T-helper 1 cell treated with Interleukin-12 subunit alpha and Interleukin-12 subunit beta and Interleukin-4 antibody, amounts not matched to agents 30 ng/mL and 1 ng/mL, for 36 hours (primary cell): ENCODE measurements at regions not wholly inside any gene's neighbourhood (a gene's known extent, or its start where the extent isn't known, plus 50 kb on each side); places are given as distances from the start of the nearest gene placed in this dataset.
"Not testable (repeated sequence)": the region's sequence is repeated elsewhere in the genome, so short reads cannot be mapped to it uniquely, and the experiment has no call there.

Experiments used
- intact Hi-C: fragments of 100-400 bp; cut with micrococcal nuclease; formaldehyde crosslinking; loops from one replicate; pipeline ENCODE4 v1.15.1; 2024

DNA sequence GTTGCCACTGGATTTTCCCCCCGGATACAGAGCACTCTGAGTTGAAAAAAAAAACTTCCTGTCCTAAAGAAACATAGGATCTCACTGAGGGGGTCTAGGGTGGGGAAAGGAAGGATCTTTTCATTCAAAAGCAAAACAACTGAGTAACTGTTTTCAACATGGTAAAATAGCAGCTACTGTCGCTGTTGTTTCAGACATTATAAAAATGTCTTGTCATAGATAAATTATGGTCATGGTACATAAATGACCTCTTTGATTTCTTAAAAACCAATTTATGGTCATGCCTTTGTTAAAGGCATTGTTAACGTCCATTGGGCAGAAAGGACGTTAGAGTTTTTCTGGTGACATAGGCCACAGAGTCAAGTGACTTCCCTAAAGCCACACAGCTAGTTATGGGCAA lies 180.4 kb upstream of the DTNBP1 start:
- intact Hi-C loops: no loop called here

DNA sequence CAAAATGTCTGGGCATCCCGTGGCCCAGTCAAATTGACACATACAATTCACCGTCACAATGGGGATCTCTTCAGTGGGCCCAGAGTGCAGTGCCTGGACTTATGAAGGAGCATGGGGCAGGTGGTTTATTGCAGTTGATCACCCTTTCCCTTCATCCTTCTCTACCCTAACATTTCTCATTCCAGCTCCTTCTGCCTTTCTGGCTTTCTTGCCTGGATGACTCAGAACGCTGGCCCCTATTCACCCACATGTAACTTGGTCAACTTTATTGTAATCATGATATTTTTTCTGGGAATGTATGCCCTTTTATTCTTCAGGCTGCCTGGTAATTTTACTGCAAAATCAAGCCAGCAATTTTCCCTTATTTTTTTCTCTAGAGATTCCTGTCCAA lies 179.9 kb upstream of the DTNBP1 start:
- intact Hi-C loops: no loop called here

DNA sequence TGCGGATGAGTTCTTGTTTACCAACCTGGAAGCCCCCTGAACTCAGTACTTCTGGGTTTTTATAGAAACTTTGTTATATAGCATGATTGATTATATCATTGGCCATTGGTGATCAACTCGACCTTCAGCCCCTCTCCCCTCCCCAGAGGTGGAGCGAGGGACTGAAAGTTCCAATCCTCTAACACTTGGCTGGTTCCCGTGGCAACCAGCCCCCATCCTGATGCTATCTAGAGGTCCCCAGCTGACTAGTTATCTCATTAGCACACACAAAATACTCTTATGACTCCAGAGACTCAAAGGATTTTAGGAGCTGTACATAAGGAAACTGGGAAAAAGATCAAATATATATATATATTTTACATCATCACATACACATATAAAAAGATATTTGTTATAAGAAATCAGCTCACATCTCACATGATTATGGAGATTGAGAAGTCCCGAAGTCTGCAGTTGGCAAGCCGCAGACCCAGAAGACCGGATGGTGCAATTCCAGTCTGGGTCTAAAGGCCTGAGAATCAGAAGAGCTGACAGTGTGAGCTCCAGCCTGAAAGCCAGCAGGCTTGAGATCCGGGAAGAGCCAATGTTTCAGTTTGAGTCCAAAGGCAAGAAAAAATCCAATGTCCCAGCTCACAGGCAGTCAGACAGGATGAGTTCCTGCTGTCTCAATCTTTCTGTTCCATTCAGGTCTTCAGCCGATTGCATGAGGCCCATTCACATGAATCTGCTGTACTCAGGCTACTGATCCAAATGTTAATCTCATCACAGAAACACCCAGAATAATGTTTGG lies 179.3 kb upstream of the DTNBP1 start:
- intact Hi-C loops: no loop called here

DNA sequence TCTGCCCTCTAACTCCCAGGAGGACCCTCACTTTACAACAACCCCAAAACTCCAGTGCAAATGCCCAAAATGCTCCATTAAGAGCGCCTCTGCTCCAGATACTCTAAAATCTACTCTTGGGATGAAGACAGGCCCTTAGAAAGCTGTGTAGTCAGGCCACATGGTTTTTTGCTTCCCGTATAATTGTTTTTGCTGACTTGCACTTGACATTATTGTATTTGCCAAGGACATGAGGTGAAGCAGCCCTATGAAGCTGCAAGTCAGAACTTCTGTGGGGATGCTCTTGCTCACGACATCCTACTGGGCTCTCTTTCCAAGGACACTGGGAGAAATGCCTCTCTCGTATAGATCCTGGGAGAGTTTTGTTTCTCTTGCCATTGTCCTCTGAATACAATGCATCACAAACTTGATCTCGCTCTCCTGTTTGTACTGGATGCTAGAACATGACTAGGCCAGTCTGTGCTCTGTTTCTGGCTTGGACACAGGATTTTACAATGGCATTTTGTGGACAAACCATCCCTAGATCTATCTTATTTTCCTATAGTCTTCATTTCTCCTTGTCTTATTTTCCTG lies 177.2 kb upstream of the DTNBP1 start:
- intact Hi-C loops: no loop called here

DNA sequence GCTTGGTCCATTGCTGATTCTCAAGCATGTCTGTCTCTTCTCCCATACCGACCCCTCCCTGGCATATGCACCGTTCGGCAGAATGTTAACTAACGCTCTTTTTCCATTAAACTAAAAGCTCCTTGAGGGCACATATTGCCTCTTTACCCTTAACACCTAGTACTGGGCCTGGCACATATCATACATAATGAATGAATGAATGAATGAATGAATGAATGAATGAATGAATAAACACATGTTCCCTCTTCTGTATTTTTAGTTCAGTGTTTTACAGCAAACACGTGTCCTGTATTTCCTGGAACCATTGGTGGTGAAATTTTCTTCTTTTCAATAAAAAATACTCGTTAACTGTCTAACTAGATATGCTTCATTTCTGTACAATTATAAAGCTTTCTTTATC lies 174.4 kb upstream of the DTNBP1 start:
- intact Hi-C loops: no loop called here

DNA sequence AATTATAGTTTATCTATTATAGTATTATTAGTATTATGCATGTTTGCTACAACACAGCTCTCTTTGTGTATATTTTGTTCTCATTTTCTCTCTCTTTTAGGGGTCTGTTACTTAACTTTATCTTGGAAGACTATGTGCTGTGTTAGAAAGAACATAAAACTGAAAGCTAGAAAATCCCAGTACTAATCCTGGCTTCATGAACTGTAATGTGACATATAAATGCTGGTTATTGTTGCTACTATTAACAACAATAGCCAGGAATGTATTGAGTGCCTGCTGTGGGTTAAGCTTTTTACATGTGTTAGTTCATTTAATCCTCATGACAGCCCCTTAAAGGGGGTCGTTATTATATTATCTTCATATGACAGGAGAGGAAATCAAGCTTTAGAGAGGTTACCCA lies 170.0 kb upstream of the DTNBP1 start:
- intact Hi-C loops: no loop called here

DNA sequence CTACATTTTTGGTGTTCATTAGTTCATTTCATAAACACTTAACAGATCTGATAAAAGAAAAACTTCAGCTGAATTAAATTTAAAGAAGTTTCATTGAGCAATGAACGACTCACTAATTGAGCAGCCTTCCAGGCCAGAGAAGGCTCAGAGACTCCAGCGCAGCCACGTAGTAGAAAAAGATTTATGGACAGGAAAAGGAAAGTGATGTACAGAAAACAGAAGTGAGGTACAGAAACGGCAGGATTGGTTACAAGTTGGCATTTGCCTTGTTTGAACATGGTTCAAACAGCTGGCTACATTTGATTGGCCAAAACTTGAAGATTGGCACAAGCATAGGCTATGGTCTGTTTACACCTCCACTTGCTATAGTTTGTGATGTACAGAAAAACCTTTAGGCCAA lies 166.3 kb upstream of the DTNBP1 start:
- intact Hi-C loops: no loop called here

DNA sequence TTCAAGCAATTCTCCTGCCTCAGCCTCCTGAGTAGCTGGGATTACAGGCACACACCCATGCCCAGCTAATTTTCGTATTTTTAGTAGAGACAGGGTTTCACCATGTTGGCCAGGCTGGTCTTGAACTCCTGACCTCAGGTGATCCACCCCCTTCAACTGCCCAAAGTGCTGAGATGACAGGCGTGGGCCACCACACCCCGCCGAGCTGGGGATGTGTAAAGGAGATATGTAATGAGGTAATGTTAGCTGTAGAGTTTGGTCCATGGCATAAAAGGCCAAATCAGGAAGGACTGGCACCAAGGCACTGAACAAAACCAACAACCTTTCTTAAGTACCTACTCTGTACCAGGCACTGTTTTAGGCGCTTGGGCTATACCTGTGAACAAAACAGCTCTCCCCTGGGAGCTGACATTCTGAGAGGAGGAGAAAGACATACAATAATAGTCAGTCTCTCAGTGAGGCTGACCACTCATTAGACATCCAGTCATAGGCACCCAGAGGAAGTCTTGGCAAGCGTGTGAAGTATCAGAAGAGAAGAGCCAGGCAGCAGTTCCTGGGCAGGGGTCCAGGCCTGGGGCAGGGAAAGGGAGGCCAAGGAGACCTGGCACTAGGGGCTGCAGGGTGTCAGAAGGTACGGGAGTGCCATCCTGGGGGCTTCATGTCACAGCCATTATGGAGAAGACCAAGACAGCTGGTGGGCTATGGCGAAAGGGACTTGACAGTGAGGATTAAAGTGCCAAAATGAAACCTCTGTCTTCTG lies 164.8 kb upstream of the DTNBP1 start:
- intact Hi-C loops: no loop called here

DNA sequence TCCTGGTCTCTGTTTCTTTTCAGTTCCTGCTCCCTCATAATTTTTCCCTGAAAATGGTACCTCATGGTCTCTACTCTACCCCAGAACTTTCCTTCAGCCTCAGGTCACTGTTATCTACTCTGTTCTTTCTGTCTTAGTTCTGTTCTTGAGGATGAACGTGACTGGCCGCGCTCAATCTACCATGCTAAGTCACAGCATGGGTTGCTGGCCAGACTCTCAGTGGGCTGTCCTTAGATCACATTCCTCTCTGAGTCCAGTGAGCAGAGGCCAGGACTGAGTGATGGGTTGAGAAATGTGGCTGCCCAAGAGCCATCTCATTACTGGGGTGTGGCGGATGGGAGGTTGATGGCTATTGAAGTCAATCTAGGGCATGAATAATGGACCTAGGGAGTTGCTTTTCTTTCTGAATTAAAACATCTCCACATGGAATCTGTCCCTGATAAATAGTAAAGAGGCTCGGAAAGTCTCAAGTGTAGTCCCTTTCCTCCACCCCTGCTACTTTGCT lies 164.0 kb upstream of the DTNBP1 start:
- intact Hi-C loops: no loop called here

DNA sequence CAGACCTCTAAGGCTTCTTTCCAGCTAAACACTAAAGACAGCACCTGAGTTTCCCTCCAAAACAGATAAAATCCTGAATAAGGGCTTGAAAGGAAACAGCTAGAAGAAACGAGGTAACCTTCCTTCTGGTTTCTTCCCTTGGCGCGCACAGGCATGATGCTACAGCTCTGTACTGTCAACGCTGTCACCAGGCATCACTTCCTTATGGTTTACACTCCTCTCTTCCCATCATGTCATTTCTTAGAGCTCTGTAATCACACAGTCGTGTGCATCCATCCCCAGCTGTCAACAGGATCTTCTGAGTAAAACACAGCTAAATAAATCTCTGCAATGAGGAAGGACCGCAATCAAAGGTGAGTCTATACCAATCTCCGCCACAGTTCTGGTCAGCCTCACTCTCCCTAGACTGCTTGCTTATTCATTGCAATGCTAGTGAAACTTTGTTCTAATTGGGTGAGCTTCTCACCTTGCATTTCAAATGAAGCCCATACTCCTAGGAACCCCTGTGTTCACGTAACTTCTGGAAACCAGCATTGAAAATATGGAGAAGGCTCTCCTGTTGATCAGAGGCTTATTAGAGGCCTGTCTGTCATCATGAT lies 162.6 kb upstream of the DTNBP1 start:
- intact Hi-C loops: no loop called here

DNA sequence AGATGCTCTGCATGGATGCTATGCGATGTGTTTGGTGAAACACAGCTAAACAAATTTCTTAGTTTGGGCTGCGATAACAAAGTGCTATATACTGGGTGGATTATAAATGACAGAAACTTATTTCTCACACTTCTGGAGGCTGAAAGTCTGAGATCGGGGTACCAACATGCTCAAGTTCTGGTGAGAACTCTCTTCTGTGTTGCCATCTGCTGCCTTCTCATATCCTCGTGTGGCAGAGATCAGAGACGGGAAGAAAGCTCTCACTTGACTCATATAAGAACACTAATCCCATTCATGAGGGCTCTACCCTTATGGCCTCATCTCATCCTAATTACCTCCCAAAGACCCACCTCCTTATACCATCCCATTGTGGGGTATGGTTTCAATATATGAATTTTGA lies 162.0 kb upstream of the DTNBP1 start:
- intact Hi-C loops: no loop called here

DNA sequence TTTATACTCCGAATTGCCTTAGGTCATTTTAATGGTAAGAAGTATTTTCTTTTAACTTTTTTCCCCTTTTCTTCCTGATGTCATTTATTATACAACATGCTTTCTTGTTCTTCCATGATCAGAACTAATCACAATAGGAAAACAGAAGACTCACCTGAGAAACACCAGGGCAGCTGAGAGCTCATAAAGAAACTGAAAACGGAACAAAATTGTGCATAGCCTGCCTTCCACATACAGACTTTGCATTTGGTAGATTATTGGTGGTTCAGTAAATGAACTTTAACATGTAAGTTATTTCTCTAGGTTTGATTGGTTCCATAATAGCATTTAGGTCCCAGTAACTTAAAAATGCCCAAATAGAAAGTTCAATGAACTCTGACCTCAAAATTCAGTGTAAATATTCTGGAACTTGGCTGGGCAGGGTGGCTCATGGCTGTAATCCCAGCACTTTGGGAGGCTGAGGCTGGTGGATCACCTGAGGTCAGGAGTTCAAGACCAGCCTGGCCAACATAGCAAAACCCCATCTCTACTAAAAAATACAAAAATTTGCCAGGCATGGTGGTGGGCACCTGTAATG lies 161.1 kb upstream of the DTNBP1 start:
- intact Hi-C loops: no loop called here

DNA sequence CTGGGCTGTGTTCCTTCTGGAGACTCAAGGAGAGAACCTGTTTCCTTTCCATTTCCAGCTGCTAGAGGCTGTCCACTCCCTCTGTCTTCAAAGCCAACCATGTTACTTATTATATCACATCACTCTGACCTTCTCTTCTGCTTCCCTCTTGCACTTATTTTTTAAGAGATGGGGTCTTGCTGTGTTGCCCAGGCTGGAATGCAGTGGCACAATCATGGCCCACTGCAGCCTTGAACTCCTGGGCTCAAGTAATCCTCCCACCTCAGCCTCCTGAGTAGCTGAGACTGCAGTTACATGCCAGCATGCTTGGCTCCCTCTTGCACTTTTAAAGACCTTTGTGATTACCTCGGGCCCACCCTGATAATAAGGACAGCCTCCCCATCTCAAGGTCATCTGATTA lies 160.0 kb upstream of the DTNBP1 start:
- intact Hi-C loops: no loop called here

DNA sequence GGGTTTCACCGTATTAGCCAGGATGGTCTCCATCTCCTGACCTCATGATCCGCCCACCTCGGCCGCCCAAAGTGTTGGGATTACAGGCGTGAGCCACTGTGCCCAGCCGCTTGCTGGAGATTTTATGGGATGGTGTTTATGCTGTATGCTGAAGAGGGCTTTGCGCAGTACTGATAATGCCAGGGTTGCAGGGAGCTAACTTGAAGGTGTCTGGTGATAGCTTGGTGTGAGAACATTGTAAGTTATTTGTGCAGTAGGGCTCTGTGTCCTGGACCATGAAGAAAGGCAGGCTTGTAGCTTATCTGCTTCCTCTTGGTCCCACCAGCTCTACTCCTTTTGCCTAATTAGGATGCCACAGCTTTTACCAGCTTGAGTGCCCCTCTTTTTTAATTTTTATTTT lies 157.0 kb upstream of the DTNBP1 start:
- intact Hi-C loops: no loop called here

DNA sequence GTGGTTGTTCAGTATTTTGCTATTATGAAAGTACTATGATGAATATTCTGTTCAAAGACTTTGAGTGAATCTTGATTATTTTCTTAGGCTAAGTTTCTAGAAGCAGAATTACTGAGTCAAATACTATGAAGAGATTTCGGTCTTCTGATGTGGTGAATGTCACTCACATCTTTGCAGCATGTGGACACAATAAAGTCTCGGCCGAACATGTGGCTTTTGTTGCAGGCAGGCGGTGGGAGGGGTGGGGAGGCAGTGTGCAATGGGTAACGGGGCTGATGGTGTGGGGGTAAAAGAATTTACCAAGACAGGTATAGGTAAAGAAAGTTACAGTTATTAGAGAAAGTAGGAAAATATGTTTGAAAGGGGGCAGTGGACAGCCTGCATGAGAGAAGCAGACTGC lies 156.4 kb upstream of the DTNBP1 start:
- intact Hi-C loops: no loop called here

DNA sequence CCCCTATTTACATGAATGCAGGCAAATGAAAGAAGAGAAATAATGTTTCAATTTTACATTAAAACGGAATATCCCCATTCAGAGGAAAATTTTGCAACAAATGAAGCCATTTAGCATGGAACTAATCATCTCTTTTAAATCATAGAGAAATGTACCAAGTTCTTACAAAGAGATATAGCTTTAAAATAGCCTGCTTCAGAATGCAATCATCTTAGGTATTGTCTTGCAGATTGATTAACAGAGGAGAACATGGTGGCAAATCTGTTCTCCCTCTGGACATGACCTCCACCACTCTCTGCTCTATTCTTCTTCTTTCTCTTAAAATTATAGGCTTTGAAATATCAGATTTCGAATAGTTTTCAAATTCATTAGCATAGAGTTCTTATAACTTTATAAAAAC lies 155.7 kb upstream of the DTNBP1 start:
- intact Hi-C loops: no loop called here

DNA sequence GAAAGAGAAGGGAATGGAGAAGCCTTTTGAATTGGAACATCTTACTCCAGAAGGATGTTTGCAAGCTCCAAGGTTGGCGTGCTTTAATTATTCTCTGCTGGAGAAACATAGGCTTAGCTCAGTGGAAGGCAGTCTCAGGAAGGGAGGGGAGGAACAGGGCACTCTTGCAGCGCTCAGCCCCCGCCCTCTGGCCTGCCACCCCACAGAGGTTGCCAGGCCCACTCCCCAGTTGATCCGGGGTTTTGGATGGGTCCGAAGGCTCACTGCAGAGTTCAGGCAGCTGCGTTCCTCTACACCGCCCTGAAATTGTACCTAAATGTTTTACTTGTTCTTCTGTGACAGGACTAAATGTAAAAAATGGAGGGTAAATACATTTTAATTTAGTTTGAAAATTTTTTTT lies 155.2 kb upstream of the DTNBP1 start:
- intact Hi-C loops: no loop called here

DNA sequence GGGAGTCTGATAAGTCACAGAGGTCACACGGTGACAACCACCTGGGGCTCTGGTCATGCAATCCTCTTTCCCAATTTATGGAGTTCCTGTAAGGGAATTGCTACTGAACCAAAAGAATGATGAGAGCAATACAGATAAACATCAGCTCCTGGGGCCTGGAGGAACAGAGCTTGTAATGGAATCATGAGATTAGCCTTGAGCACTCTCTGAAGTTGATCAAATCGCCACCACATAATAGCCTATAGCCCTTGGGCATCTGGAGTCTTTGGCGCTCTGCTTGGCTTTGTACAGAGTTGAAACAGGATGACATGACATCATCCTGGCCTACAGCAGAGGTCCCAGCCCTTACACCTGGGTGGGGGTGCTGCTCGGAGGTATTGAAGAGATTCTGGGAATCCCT lies 154.3 kb upstream of the DTNBP1 start:
- intact Hi-C loops: no loop called here

DNA sequence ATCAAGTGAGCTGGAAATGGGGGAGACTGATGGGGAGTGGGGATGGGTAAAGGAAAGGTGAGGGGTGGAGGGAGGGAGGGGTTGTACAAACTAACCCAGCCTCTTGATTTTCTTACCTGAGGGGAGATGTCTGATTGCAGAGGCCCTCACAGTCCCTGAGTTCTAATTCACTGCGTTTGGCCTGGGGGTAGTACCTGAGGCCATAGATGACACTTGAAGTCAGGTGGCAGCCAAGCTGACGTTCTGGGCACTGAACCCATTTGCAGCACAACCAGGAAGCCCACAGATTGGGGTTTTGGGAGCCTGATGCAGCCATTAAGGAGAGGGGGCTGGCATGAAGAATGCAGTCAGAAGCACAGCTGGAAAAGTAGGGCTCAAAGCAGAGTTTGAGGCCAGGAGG lies 153.8 kb upstream of the DTNBP1 start:
- intact Hi-C loops: no loop called here

DNA sequence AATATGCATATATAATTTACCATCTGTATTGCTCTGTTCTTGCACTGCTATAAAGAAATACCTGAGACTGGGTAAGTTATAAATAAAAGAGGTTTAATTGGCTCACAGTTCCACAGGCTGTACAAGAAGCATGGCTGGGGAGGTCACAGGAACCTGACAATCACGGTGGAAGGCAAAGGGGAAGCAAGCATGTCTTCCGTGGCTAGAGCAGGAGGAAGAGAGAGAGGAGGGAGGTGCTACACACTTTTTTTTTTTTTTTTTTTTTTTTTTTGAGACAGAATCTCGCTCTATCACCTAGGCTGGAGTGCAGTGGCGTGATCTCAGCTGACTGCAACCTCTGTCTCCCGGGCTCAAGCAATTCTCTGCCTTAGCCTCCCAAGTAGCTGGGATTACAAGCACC lies 150.9 kb upstream of the DTNBP1 start:
- intact Hi-C loops: not testable (repeated sequence)

DNA sequence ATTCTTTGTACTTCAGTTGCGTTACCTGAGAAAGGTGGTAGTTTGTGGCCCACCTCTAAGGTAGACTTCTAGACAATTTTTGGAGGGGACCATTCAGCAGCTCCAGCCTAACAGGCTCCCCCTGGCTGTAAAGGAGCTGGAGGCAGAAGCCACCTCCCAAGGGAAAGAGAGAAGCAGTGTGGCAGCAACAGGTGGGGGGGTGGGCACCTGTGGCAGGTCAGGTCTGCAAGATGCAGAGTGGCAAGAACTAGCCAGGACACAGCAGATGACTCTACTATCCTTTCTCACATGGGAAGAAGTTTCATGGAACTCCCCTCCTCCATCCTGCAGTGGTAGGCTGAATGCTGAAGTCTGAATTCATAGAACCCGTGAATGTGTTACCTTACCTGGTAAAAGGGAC lies 148.3 kb upstream of the DTNBP1 start:
- intact Hi-C loops: no loop called here

DNA sequence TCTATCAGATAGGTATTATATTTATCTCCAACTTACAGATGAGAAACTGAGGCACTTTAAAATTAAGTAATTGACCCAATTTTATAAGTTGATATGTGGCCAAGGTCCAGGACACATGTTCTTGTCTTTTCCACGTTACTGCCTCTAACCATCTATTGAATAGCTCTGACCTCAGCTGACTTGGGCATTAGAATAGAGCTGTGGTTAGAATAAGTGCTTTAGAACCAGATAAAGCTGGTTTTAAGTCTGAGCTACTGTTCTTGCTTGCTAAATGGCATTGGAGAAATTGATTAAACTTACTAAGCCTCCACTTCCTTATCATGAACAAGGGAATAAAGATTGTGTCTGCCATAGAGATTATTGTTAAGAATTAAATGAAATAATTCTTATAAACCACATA lies 147.8 kb upstream of the DTNBP1 start:
- intact Hi-C loops: no loop called here
